Gastrocnemius medialis (tissue), 4 donors: ENCODE measurements at regions not wholly inside any gene's neighbourhood (a gene's known extent, or its start where the extent isn't known, plus 50 kb on each side); places are given as distances from the start of the nearest gene placed in this dataset.

Experiments
- POLR2A ChIP-seq, 2 donors: fragments of 450-650 bp; IDR thresholded peaks; one replicate each; pipeline ENCODE4 v1.6.1; 2017; ENCODE audit warnings: antibody characterized with exemption in 2 of 2, mild to moderate bottlenecking in 2 of 2, moderate library complexity in 2 of 2
- TF ChIP-seq, protein P1 (sequence below), 5 experiments: fragments of 450-650 bp in 3 of 5; fragments of 200-600 bp in 2 of 5; sonication (generic) in 2 of 5; IDR thresholded peaks in 4 of 5; conservative IDR thresholded peaks in 1 of 5; 1 replicate in 4 of 5; 2 replicates in 1 of 5; pipeline ENCODE4 v1.5.1; 2016 to 2019; ENCODE audit warnings: antibody characterized with exemption in 5 of 5, mild to moderate bottlenecking in 3 of 5, moderate library complexity in 3 of 5

DNA sequence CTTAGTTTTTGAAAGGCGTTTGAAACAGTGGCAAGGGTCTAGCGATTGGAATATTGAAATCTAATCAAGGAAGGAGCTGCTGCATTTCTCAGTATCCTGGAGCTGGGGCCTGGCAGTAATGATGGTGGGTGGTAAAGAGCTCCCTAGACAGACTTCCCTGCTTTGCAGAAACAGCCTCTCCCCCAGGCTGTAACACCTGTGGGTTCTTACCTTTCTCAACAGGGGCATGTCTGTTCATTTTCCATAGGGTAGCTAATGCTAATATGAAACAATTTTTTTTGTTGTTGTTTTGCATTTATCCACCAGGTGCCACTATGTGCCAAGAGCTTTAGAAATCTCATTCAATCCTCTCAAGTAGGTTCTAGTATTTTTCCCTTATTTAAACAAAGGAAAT, 345.5 kb downstream of the REEP3 start:
- TF ChIP-seq, protein P1, sequence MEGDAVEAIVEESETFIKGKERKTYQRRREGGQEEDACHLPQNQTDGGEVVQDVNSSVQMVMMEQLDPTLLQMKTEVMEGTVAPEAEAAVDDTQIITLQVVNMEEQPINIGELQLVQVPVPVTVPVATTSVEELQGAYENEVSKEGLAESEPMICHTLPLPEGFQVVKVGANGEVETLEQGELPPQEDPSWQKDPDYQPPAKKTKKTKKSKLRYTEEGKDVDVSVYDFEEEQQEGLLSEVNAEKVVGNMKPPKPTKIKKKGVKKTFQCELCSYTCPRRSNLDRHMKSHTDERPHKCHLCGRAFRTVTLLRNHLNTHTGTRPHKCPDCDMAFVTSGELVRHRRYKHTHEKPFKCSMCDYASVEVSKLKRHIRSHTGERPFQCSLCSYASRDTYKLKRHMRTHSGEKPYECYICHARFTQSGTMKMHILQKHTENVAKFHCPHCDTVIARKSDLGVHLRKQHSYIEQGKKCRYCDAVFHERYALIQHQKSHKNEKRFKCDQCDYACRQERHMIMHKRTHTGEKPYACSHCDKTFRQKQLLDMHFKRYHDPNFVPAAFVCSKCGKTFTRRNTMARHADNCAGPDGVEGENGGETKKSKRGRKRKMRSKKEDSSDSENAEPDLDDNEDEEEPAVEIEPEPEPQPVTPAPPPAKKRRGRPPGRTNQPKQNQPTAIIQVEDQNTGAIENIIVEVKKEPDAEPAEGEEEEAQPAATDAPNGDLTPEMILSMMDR (IDR thresholded peaks at IDR 0.05 in 4 of 5, conservative IDR thresholded peaks at IDR 0.05 in 1 of 5) = peak in 2 of 5 experiments; percentile 3 to 13
- TF ChIP-seq POLR2A (IDR thresholded peaks at IDR 0.05) = no peak
